GM12878 (cell line): ENCODE measurements at regions not wholly inside any gene's neighbourhood (a gene's known extent, or its start where the extent isn't known, plus 50 kb on each side); places are given as distances from the start of the nearest gene placed in this dataset.

Source experiments
- ATAC-seq: fragments of 200-7000 bp; cut with Tn5 transposase; 3 replicates; pipeline ENCODE4 v1.9.1; 2020; ENCODE audit warnings: mild to moderate bottlenecking, moderate library complexity
- BruUV-seq: library from RNA; stranded (reverse); fragments of 400-500 nt; replicated peaks from 2 replicates; lab custom pipeline; 2021; lab: Mats Ljungman, UMichigan
- CTCF ChIA-PET: fragments of 300-600 bp; sonication (Branson Sonifier 250); formaldehyde crosslinking; extraction: SDS; loops from one replicate; lab custom pipeline; 2021; ENCODE audit warnings: inconsistent platforms; lab: Yijun Ruan, JAX
- POLR2A ChIA-PET: fragments of 350-600 bp; formaldehyde crosslinking; extraction: SDS; loops from one replicate; lab custom pipeline; 2021; ENCODE audit warnings: inconsistent platforms; lab: Charles Lee
- RAD21 ChIA-PET: fragments of 300-600 bp; sonication (Branson Sonifier 250); formaldehyde crosslinking; loops from one replicate; lab custom pipeline; 2023; ENCODE audit warnings: antibody characterized with exemption; ENCODE audit not compliant: unreplicated experiment; lab: Charles Lee
- SMC1A ChIA-PET: fragments of 300-600 bp; sonication (Branson Sonifier 250); formaldehyde crosslinking; loops from one replicate; lab custom pipeline; 2023; ENCODE audit not compliant: unreplicated experiment, uncharacterized antibody; lab: Charles Lee
- DNase-seq: peaks from one replicate; pipeline ENCODE4 v3.0.0-alpha.2; 2011; ENCODE audit warnings: low read depth, low spot score
- FAIRE-seq: peaks from 3 replicates; lab custom pipeline; 2011; peaks lifted over from hg19 to GRCh38; lab: Jason Lieb, UNC
- H2AFZ ChIP-seq: 2 replicates; pipeline ENCODE4 v1.6.0; 2011; ENCODE audit warnings: low read depth, low read length, control low read depth; ENCODE audit not compliant: control insufficient read depth
- H3K27ac ChIP-seq: 2 replicates; pipeline ENCODE4 v1.5.1; 2011; ENCODE audit warnings: control low read depth; ENCODE audit not compliant: control insufficient read depth, insufficient read depth
- H3K27me3 ChIP-seq, 2 experiments: replicated peaks in 1 of 2; 2 replicates each; pipeline versions ENCODE4 v1.6.0 to v1.6.1; 2011; ENCODE audit warnings: low read length in 1 of 2; ENCODE audit not compliant: control insufficient read depth in 2 of 2, insufficient read depth in 2 of 2
- H3K36me3 ChIP-seq, 2 experiments: 2 replicates each; pipeline ENCODE4 v1.5.1; 2011; ENCODE audit warnings: low read length in 1 of 2; ENCODE audit not compliant: control insufficient read depth in 2 of 2, insufficient read depth in 2 of 2
- H3K4me1 ChIP-seq: 2 replicates; pipeline ENCODE4 v1.6.1; 2011; ENCODE audit warnings: mild to moderate bottlenecking, low read length, moderate library complexity, mixed read lengths; ENCODE audit not compliant: control insufficient read depth, insufficient read depth
- H3K4me2 ChIP-seq: 2 replicates; pipeline ENCODE4 v1.6.0; 2011; ENCODE audit warnings: control low read depth; ENCODE audit not compliant: control insufficient read depth, insufficient read depth
- H3K4me3 ChIP-seq: fragments of 200-600 bp; sonication (generic); 2 replicates; pipeline ENCODE4 v1.5.1; 2016
- H3K79me2 ChIP-seq: 2 replicates; pipeline ENCODE4 v1.6.0; 2011; ENCODE audit warnings: low read length; ENCODE audit not compliant: control insufficient read depth, insufficient read depth
- H3K9ac ChIP-seq: 2 replicates; pipeline ENCODE4 v1.8.0; 2011; ENCODE audit warnings: low read length, control low read depth, mixed read lengths; ENCODE audit not compliant: control insufficient read depth, insufficient read depth
- H3K9me3 ChIP-seq: replicated peaks from 3 replicates; pipeline ENCODE4 v1.5.1; 2011; ENCODE audit warnings: mild to moderate bottlenecking, low read length; ENCODE audit not compliant: control insufficient read depth, insufficient read depth
- H4K20me1 ChIP-seq: 2 replicates; pipeline ENCODE4 v1.6.0; 2011; ENCODE audit not compliant: control insufficient read depth, insufficient read depth
- BCL11A ChIP-seq: IDR thresholded peaks from 2 replicates; pipeline ENCODE4 v1.6.1; 2011; ENCODE audit warnings: low read depth, low read length
- BMI1 ChIP-seq: fragments of 450-650 bp; IDR thresholded peaks from 2 replicates; pipeline ENCODE4 v1.6.1; 2016; ENCODE audit warnings: mild to moderate bottlenecking, moderate library complexity, borderline replicate concordance
- EGR1 ChIP-seq, 2 experiments: IDR thresholded peaks; 1 replicate in 1 of 2; 2 replicates in 1 of 2; pipeline ENCODE4 v1.6.1; 2011 to 2012; ENCODE audit warnings: low read depth in 2 of 2, low read length in 2 of 2, borderline replicate concordance in 1 of 2, mild to moderate bottlenecking in 1 of 2, moderate library complexity in 1 of 2
- ESRRA ChIP-seq: IDR thresholded peaks from 2 replicates; pipeline ENCODE4 v1.6.1; 2012; ENCODE audit warnings: mild to moderate bottlenecking, low read length, improper control_type of control experiment
- FOXM1 ChIP-seq: IDR thresholded peaks from 2 replicates; pipeline ENCODE4 v1.6.1; 2012; ENCODE audit warnings: low read depth, mild to moderate bottlenecking, inconsistent platforms, low read length, moderate library complexity
- GATAD2B ChIP-seq: fragments of 450-650 bp; conservative IDR thresholded peaks from 2 replicates; pipeline ENCODE4 v1.6.1; 2017; ENCODE audit warnings: low read depth, mild to moderate bottlenecking, moderate library complexity
- HCFC1 ChIP-seq: fragments of 150-350 bp; IDR thresholded peaks from 2 replicates; pipeline ENCODE4 v1.6.1; 2014; ENCODE audit warnings: low read length
- HDAC2 ChIP-seq: fragments of 200-600 bp; sonication (generic); IDR thresholded peaks from 2 replicates; pipeline ENCODE4 v1.6.1; 2017
- HDGF ChIP-seq: fragments of 450-650 bp; IDR thresholded peaks from 2 replicates; pipeline ENCODE4 v1.6.1; 2016; ENCODE audit warnings: antibody characterized with exemption
- JUND ChIP-seq: IDR thresholded peaks from 2 replicates; pipeline ENCODE4 v1.6.1; 2012; ENCODE audit warnings: low read depth, mild to moderate bottlenecking, low read length, improper control_type of control experiment, moderate library complexity
- LARP7 ChIP-seq: fragments of 450-650 bp; IDR thresholded peaks from 2 replicates; pipeline ENCODE4 v1.6.1; 2017; ENCODE audit warnings: mild to moderate bottlenecking
- NFYB ChIP-seq: IDR thresholded peaks from 2 replicates; pipeline ENCODE4 v1.6.1; 2011; ENCODE audit warnings: low read depth, mild to moderate bottlenecking, low read length, improper control_type of control experiment, moderate library complexity; ENCODE audit not compliant: insufficient read depth
- NRF1 ChIP-seq: conservative IDR thresholded peaks from 2 replicates; pipeline ENCODE4 v1.6.1; 2011; ENCODE audit warnings: mild to moderate bottlenecking, low read depth, low read length, improper control_type of control experiment
- PAX8 ChIP-seq: fragments of 450-650 bp; IDR thresholded peaks from 2 replicates; pipeline ENCODE4 v1.6.1; 2017; ENCODE audit warnings: mild to moderate bottlenecking, moderate library complexity
- PKNOX1 ChIP-seq: fragments of 450-650 bp; IDR thresholded peaks from 2 replicates; pipeline ENCODE4 v1.6.1; 2016; ENCODE audit warnings: mild to moderate bottlenecking
- RAD21 ChIP-seq: IDR thresholded peaks from 2 replicates; pipeline ENCODE4 v1.6.1; 2011; ENCODE audit warnings: mild to moderate bottlenecking, low read depth, low read length, moderate library complexity; ENCODE audit not compliant: insufficient read depth
- TCF12 ChIP-seq: IDR thresholded peaks from 2 replicates; pipeline ENCODE4 v1.6.1; 2011; ENCODE audit warnings: low read depth, mild to moderate bottlenecking, low read length
- ZBED1 ChIP-seq: IDR thresholded peaks from 2 replicates; pipeline ENCODE4 v1.6.1; 2016; ENCODE audit warnings: borderline replicate concordance
- ZZZ3 ChIP-seq: IDR thresholded peaks from 2 replicates; pipeline ENCODE4 v1.6.1; 2011; ENCODE audit warnings: low read depth; ENCODE audit not compliant: control insufficient read depth, insufficient read length
- WGBS: methylation state at CpG from one replicate; pipeline ENCODE4 v1.1.6; 2016; ENCODE audit warnings: low lambda C conversion rate; ENCODE audit not compliant: insufficient replicate concordance, insufficient coverage; ENCODE audit errors: missing lambda C conversion rate; 5-methylcytosine and 5-hydroxymethylcytosine counted together
- in situ Hi-C: fragments of 300-500 bp; cut with MboI; formaldehyde crosslinking; loops from 9 replicates; pipeline ENCODE4 v1.14.3; 2018; ENCODE audit warnings: mixed read lengths
- intact Hi-C: fragments of 100-400 bp; cut with micrococcal nuclease; formaldehyde crosslinking; loops from one replicate; pipeline ENCODE4 v1.14.2; 2022; ENCODE audit not compliant: unreplicated experiment

DNA sequence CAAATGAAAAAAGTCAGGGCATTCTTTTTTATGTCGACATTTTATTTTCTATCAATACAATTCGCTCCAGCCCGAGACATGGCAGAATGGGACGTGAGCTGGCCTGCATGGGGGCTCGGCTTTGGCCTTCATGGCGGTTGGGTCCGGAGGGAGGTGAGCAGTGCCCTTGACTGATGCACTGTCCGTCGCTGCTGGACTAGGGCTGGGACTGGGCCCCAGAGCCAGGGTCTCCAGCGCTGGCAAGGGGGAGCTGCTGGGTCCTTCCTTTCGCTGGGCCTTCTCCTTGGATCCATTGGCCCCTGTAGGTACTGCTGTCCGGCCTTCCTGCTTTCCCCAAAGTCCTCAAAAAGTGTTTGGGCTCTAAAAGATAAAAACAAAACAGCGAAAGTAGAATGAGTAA, 124.6 kb downstream of the EDN3 start:
- ChIA-PET RAD21 (no interaction called here), CTCF (no interaction called here), POLR2A (no interaction called here)
- intact Hi-C loops (no loop called here), in situ Hi-C loops (no loop called here)
- Histone ChIP-seq H3K9me3 (no peaks in the 10 kb centered on the region), H3K9ac (no peak overlapping the region), H3K36me3 (no peaks in the 10 kb centered on the region), H3K27ac (no peak overlapping the region), H3K4me1 (no peaks in the 10 kb centered on the region), H3K27me3 (peaks cover 0 to 4% of the 10 kb centered on the region in 2 experiments; a peak in 2 of 4 replicates), H3K79me2 (no peaks in the 10 kb centered on the region), H4K20me1 (no peaks in the 10 kb centered on the region), H3K4me3 (no peak overlapping the region), H3K4me2 (no peak overlapping the region)
- FAIRE-seq (no peak), DNase-seq (no peak), ATAC-seq (no peak)
- WGBS = 36% methylated on average over 13 of the region's 13 CpGs
- no peak for TF ChIP-seq ZBED1
- TF ChIP-seq GATAD2B = no peak
- TF ChIP-seq BCL11A = no peak
- TF ChIP-seq FOXM1 = no peak
- TF ChIP-seq JUND = no peak
- no peak for TF ChIP-seq EGR1 (IDR thresholded peaks at IDR 0.05; ENCODE audit: borderline replicate concordance in 1 of 2, low read depth in 2 of 2, low read length in 2 of 2)
- TF ChIP-seq, all 136 proteins: peak for 0
- SMC1A ChIA-PET = no interaction called here
- BruUV-seq = no TSS peak
- H2AFZ ChIP-seq = no peak overlapping the region

DNA sequence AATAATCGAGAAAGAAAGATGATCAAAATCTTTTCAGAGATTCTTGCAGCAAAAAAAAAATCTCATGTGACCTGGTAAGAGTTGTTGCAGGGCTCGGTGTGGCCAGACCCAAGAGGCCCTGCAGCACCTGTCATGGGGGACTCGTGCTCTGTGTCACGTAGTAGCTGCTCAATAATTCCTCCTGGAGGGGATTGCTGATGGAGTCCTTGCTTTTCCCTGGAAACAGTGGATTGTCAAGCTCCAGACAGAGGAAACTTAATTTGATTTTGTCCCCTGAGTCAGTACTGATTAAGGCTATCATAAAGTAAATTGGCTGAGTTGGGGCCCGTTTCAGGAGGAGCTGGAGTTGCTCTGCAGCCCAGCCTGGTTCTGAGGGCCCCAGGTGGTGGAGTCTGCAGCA, 125.2 kb downstream of the EDN3 start:
- 0% methylated on average over 5 of the region's 5 CpGs for WGBS
- Histone ChIP-seq H3K4me3 (no peak overlapping the region), H2AFZ (no peak overlapping the region), H3K4me2 (no peak overlapping the region), H3K79me2 (no peaks in the 10 kb centered on the region), H3K9me3 (no peaks in the 10 kb centered on the region), H3K9ac (no peak overlapping the region), H3K27me3 (peaks cover 0 to 1% of the 10 kb centered on the region in 2 experiments; a peak in 2 of 4 replicates), H3K27ac (no peak overlapping the region), H4K20me1 (no peaks in the 10 kb centered on the region), H3K4me1 (no peaks in the 10 kb centered on the region), H3K36me3 (no peaks in the 10 kb centered on the region)
- ATAC-seq (no peak), FAIRE-seq (no peak), DNase-seq (no peak)
- BruUV-seq = no TSS peak
- CTCF ChIA-PET = no interaction called here
- RAD21 ChIA-PET = no interaction called here
- in situ Hi-C loops (no loop called here), intact Hi-C loops (no loop called here)
- SMC1A ChIA-PET = no interaction called here
- TF ChIP-seq TCF12 (no peak), LARP7 (no peak), PKNOX1 (no peak), ESRRA (no peak), RAD21 (no peak), ZZZ3 (no peak), HDAC2 (no peak), BMI1 (no peak), PAX8 (no peak), HDGF (no peak), NRF1 (no peak), NFYB (no peak), HCFC1 (no peak)
- POLR2A ChIA-PET = no interaction called here
